GM19467 (cell line): ENCODE measurements at regions not wholly inside any gene's neighbourhood (a gene's known extent, or its start where the extent isn't known, plus 50 kb on each side); places are given as distances from the start of the nearest gene placed in this dataset.

Source experiments
- ATAC-seq: cut with Tn5 transposase; IDR thresholded peaks from one replicate; pipeline ENCODE4 v1.9.1; 2021; ENCODE audit warnings: mild to moderate bottlenecking, moderate library complexity; ENCODE audit not compliant: unreplicated experiment

GRCh38 chr2:217085543-217085942 is 225.7 kb upstream of the TNP1 start:
- ATAC-seq: no peak

DNA sequence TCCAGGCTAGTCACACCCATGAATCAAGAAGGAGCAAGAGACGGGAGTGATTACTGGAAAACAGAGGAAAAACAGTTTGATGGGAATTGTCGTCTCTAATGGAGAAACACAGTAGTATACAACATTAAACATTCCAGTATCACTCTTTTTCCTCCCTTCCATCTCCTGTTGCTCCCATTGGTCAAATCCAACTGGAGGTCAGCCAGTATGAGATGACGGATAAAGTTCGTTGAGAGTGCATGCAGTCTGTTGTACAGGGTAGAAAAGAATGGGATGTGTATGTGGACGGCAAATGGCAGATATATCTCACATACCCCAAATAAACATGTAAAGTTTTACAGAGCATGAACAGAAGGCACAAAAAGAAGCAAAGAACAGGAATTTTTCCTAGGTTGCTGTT is 221.9 kb upstream of the TNP1 start:
- no peak for ATAC-seq

- no peak for ATAC-seq
Observed at GRCh38 chr2:217079165-217079564, 219.3 kb upstream of the TNP1 start.

- ATAC-seq: no peak
Observed at GRCh38 chr2:217077831-217078407, 218.1 kb upstream of the TNP1 start.

DNA sequence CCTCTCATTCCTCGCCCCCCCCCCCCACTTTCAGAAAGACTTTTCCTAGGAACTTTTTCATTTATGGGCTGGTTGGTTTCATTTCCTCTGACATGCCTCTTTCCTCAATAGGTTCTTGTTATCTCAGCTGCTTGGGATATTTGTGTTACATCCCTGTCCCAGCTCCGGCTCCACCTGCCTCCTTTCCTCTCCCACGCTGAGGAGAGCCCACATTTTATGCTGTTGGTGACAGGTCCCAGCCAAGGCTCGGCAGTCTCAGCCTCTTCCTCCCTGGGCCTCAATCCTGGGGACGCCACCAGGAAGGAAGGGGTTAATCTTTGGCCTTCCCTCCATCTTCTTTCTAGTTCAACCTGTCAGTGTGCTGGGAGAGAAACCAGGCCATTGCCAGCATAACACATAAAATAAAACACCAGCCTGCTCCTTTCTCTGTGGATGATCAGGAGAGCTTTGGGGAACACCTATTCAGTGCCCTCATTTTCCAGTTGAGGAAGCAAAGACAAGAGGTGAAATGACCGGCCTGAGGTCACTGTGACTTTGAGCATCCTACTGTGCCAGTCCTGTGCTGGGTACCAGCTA is 216.9 kb upstream of the TNP1 start:
- no peak for ATAC-seq

DNA sequence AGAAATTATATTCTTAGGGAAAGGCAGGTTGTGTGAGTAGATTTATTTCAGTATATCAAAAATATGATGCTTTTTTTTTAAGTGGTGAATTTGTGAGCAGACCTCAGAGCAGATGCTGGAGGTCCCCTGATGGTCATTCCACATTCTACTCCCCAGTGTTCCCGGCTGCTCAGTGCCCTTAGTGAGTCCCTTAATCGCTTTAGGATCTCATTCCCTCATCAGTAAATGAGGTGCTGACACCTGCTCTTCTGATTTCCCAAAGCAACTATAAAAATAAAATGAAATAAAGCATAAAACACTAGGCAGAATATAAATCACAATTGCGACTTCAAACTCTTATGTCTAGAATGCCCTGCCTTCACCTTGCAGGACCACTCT is 216.2 kb upstream of the TNP1 start:
- ATAC-seq: no peak

GRCh38 chr2:217075268-217076057 is 215.6 kb upstream of the TNP1 start:
- ATAC-seq: no peak

GRCh38 chr2:217074576-217075255 is 214.9 kb upstream of the TNP1 start:
- no peak for ATAC-seq

GRCh38 chr2:217071416-217071815 is 211.6 kb upstream of the TNP1 start:
- no peak for ATAC-seq

GRCh38 chr2:217070611-217071010 is 210.7 kb upstream of the TNP1 start:
- ATAC-seq: no peak

GRCh38 chr2:217070043-217070430 is 210.2 kb upstream of the TNP1 start:
- ATAC-seq: no peak

DNA sequence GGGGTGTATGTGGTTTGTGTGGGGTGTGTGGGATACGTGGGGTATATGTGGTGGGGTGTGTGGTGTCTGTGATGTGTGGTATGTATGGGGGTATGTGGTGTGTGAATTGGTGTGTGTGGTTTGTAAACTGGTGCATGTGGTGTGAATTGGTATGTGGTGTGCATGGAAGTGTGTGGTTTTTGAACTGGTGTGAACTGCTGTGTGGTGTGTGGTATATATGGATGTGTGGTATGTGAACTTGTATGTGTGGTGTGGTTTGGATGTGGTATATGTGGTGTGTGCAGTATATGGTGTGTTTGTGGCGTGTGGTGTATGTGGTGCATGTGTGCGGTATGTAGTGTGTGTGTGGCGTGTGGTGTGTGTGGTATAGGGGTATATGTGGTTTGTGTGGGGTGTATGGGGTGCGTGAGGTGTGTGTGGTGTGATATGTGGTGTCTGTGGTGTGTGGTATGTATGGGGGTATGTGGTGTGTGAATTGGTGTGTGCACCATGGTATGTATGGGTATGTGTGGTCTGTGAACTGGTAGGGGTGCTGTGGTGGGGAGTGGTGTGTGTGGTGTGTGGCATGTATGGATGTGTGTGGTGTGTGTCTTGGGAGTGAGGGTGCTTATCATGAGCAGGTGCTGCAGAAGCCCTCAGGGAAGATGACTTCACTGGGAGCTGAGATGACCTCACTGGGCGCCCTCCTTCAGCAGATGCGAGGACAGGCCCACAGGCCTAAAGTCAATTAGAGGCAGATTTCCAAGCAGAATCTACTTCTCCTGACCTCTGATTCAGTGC is 209.6 kb upstream of the TNP1 start:
- ATAC-seq: no peak

GRCh38 chr2:217068677-217069250 is 208.9 kb upstream of the TNP1 start:
- no peak for ATAC-seq

GRCh38 chr2:217067787-217068186 is 207.9 kb upstream of the TNP1 start:
- ATAC-seq: no peak

GRCh38 chr2:217066510-217067270 is 206.8 kb upstream of the TNP1 start:
- no peak for ATAC-seq

GRCh38 chr2:217065695-217066405 is 206.0 kb upstream of the TNP1 start:
- no peak for ATAC-seq

DNA sequence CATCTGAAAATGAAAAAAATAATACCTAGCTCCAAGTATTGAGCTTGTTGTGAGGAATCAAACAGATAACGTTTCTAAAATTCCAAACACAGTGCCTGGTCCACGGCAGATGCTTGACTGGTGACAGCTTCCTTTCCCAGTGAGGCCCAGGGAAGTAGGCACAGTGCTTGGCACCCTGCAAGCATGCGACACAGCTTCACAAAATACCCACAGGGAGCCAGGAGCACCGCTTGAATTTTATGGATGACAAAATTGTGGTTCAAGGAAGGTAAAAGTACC is 205.1 kb upstream of the TNP1 start:
- ATAC-seq: no peak

DNA sequence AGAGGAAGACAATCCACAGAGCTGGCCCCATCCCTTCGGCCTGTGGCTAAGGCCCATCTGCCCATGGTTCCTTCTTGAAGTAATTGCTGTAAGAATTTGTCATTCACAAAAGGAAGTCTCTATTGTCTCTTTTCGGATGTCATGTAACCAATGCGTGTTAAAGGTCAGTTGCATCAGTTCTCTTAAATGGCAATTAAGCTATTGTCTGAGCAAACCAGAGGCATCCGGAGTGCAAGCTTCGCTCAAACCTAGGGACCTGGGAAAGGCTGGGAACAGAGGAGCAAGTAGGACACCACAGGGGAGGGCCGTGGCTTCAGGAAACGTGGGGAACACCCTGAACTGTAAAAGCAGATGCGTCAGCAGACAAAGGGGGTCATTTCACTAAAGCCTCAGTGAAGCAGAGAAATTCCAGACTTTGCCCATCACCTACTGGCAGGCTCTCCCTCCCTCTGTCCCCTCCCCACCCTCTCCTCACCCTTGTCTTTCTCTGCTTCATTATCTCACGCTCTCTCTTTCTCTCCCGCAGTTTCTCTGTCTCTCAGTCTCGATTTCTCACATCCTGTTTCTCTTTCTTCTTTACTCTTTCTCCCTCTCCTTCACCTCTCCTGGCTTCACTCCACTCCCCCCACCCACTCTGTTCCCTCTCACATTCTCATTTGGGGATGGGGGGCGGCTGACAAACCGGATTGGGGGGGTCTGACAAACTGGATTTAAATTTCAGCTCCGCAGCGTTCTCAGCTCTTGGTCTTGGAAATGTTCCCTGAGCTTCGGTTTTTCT is 204.6 kb upstream of the TNP1 start:
- ATAC-seq: no peak

GRCh38 chr2:217063238-217063755 is 203.4 kb upstream of the TNP1 start:
- no peak for ATAC-seq
